Dendritic cell treated with granulocyte-macrophage colony-stimulating factor and Interleukin-4, amounts not matched to agents 40 ng/mL and 50 ng/mL, for 4 days (primary cell): ENCODE measurements at regions not wholly inside any gene's neighbourhood (a gene's known extent, or its start where the extent isn't known, plus 50 kb on each side); places are given as distances from the start of the nearest gene placed in this dataset.

Experiments
- H3K27ac Mint-ChIP-seq: one replicate; pipeline ENCODE4 v1.8.0; 2022; ENCODE audit warnings: mild to moderate bottlenecking, mixed read lengths
- H3K27me3 Mint-ChIP-seq: one replicate; pipeline ENCODE4 v1.8.0; 2022; ENCODE audit warnings: mild to moderate bottlenecking, mixed read lengths
- H3K36me3 Mint-ChIP-seq: one replicate; pipeline ENCODE4 v1.8.0; 2022; ENCODE audit warnings: low read depth, mixed read lengths
- H3K4me1 Mint-ChIP-seq: one replicate; pipeline ENCODE4 v1.8.0; 2022; ENCODE audit warnings: low read depth, mixed read lengths
- H3K4me3 Mint-ChIP-seq: one replicate; pipeline ENCODE4 v1.8.0; 2022; ENCODE audit warnings: mild to moderate bottlenecking, moderate library complexity, mixed read lengths
- H3K9me3 Mint-ChIP-seq: one replicate; pipeline ENCODE4 v1.8.0; 2022; ENCODE audit warnings: mixed read lengths
- intact Hi-C: fragments of 100-400 bp; cut with micrococcal nuclease; formaldehyde crosslinking; loops from one replicate; pipeline ENCODE4 v1.15.0; 2022

GRCh38 chr7:121810831-121811672 is 61.9 kb upstream of the PTPRZ1 start:
- peaks cover 34% of the 10 kb centered on the region for H3K9me3 Mint-ChIP-seq
- no peak overlapping the region for H3K27ac Mint-ChIP-seq
- no peaks in the 10 kb centered on the region for H3K27me3 Mint-ChIP-seq
- H3K4me3 Mint-ChIP-seq: no peak overlapping the region
- intact Hi-C loops: no loop called here
- no peaks in the 10 kb centered on the region for H3K4me1 Mint-ChIP-seq
- no peaks in the 10 kb centered on the region for H3K36me3 Mint-ChIP-seq

DNA sequence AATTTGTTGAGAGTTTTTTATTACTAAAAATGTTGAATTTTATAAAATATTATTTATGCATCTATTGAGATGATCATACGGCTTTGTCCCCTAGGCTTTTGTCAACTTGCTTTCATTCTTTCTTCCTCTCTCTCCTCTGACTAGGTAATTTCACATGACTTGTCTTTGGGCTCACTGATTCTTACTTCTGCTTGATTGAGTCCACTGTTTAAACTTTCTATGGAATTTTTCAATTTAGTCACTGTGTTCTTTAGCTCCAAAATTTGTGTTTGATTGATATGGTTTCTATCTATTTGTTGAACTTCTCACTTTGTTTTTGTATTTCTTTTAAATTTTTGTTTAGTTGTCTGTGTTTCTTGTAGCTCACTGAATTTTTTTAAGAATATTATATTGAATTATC is 65.9 kb upstream of the PTPRZ1 start:
- Mint-ChIP-seq H3K4me1 (no peaks in the 10 kb centered on the region), H3K9me3 (peaks cover 25% of the 10 kb centered on the region), H3K4me3 (no peak overlapping the region), H3K36me3 (no peaks in the 10 kb centered on the region), H3K27me3 (no peaks in the 10 kb centered on the region), H3K27ac (no peak overlapping the region)
- intact Hi-C loops: no loop called here

GRCh38 chr7:121803039-121803438 is 69.9 kb upstream of the PTPRZ1 start:
- H3K4me3 Mint-ChIP-seq: no peak overlapping the region
- H3K27ac Mint-ChIP-seq: no peak overlapping the region
- intact Hi-C loops: no loop called here
- peaks cover 14% of the 10 kb centered on the region for H3K9me3 Mint-ChIP-seq
- no peaks in the 10 kb centered on the region for H3K4me1 Mint-ChIP-seq
- no peaks in the 10 kb centered on the region for H3K36me3 Mint-ChIP-seq
- no peaks in the 10 kb centered on the region for H3K27me3 Mint-ChIP-seq

GRCh38 chr7:121800916-121801675 is 71.9 kb upstream of the PTPRZ1 start:
- Mint-ChIP-seq H3K4me3 (no peak overlapping the region), H3K9me3 (no peaks in the 10 kb centered on the region)
- intact Hi-C loops: no loop called here

GRCh38 chr7:121798896-121799295 is 74.1 kb upstream of the PTPRZ1 start:
- intact Hi-C loops: no loop called here
- Mint-ChIP-seq H3K27ac (no peak overlapping the region), H3K4me3 (no peak overlapping the region), H3K27me3 (no peaks in the 10 kb centered on the region), H3K9me3 (no peaks in the 10 kb centered on the region), H3K4me1 (no peaks in the 10 kb centered on the region), H3K36me3 (no peaks in the 10 kb centered on the region)

More at GRCh38 chr7:121800916-121801675, 71.9 kb upstream of the PTPRZ1 start:
- H3K4me1 Mint-ChIP-seq: no peaks in the 10 kb centered on the region
- H3K36me3 Mint-ChIP-seq: no peaks in the 10 kb centered on the region
- no peaks in the 10 kb centered on the region for H3K27me3 Mint-ChIP-seq
- no peak overlapping the region for H3K27ac Mint-ChIP-seq

GRCh38 chr7:121798453-121798840 is 74.5 kb upstream of the PTPRZ1 start:
- Mint-ChIP-seq H3K4me3 (no peak overlapping the region), H3K36me3 (no peaks in the 10 kb centered on the region), H3K9me3 (no peaks in the 10 kb centered on the region), H3K4me1 (no peaks in the 10 kb centered on the region), H3K27ac (no peak overlapping the region), H3K27me3 (no peaks in the 10 kb centered on the region)
- intact Hi-C loops: no loop called here

GRCh38 chr7:121797657-121798452 is 75.1 kb upstream of the PTPRZ1 start:
- no peaks in the 10 kb centered on the region for H3K9me3 Mint-ChIP-seq
- H3K27ac Mint-ChIP-seq: no peak overlapping the region
- H3K27me3 Mint-ChIP-seq: no peaks in the 10 kb centered on the region
- no peaks in the 10 kb centered on the region for H3K36me3 Mint-ChIP-seq
- H3K4me3 Mint-ChIP-seq: no peak overlapping the region
- intact Hi-C loops: no loop called here
- no peaks in the 10 kb centered on the region for H3K4me1 Mint-ChIP-seq

DNA sequence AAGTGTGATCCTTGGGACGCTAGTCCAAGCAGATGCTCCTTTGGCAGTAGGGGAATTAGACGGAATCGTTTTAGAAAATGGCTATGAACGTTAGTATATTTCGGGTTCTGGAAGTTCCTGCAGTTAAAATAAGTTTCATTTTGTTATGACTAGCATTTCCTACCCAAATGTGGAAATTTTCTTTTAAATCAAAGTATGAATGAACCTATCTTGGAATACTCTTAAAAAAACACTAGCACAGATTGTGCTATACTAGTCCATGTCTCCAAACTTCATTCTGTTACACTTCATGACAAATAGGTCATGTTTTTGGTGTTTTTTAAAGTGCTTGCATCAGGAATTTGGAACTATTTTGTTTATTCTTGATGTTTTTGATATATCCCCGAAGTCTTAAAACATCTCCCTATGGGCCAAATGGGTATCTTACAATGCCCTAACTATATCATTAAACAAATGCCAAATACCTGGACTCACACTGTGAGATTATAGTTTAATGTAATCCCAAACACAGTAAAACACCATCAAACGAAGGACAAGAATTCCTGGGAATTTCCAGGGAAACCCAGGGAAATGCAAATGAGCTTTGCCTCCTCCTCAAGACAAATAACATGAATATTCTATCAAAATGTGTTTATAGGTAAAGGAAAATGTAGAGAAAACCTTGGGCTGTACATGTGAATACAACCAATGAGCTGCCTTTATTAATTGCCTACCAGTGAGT is 75.9 kb upstream of the PTPRZ1 start:
- no peaks in the 10 kb centered on the region for H3K27me3 Mint-ChIP-seq
- intact Hi-C loops: no loop called here
- no peak overlapping the region for H3K4me3 Mint-ChIP-seq
- H3K36me3 Mint-ChIP-seq: no peaks in the 10 kb centered on the region
- H3K27ac Mint-ChIP-seq: no peak overlapping the region
- no peaks in the 10 kb centered on the region for H3K4me1 Mint-ChIP-seq
- H3K9me3 Mint-ChIP-seq: no peaks in the 10 kb centered on the region

- H3K27me3 Mint-ChIP-seq: no peaks in the 10 kb centered on the region
- H3K4me3 Mint-ChIP-seq: no peak overlapping the region
- H3K36me3 Mint-ChIP-seq: no peaks in the 10 kb centered on the region
- no peak overlapping the region for H3K27ac Mint-ChIP-seq
- H3K9me3 Mint-ChIP-seq: no peaks in the 10 kb centered on the region
- no peaks in the 10 kb centered on the region for H3K4me1 Mint-ChIP-seq
- intact Hi-C loops: no loop called here
Measured at GRCh38 chr7:121796381-121796780, 76.6 kb upstream of the PTPRZ1 start.

GRCh38 chr7:121795736-121796135 is 77.2 kb upstream of the PTPRZ1 start:
- peaks cover 2% of the 10 kb centered on the region for H3K9me3 Mint-ChIP-seq
- H3K4me3 Mint-ChIP-seq: no peak overlapping the region
- no peaks in the 10 kb centered on the region for H3K4me1 Mint-ChIP-seq
- H3K36me3 Mint-ChIP-seq: no peaks in the 10 kb centered on the region
- no peak overlapping the region for H3K27ac Mint-ChIP-seq
- intact Hi-C loops: no loop called here
- no peaks in the 10 kb centered on the region for H3K27me3 Mint-ChIP-seq

DNA sequence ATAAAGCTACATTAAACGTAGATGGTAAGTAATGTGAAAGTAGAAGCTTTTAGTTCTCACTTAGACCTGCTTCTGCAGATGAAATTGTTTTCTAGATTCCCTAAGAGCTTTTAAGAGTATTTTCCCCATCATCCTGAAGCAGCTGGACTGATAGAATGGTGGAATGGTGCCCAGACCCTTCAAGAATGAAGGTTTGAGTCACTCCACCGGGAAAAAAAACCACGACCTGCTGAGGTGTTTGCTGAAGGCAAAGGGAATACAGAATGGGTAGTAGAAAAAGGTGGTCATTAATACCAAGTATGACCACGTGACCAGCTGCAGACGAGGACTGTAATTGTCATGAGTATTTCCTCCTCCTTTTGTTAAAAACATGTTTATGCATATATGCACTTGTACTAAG is 79.2 kb upstream of the PTPRZ1 start:
- Mint-ChIP-seq H3K4me3 (no peak overlapping the region), H3K9me3 (peaks cover 9% of the 10 kb centered on the region), H3K27me3 (no peaks in the 10 kb centered on the region), H3K36me3 (no peaks in the 10 kb centered on the region), H3K27ac (no peak overlapping the region), H3K4me1 (no peaks in the 10 kb centered on the region)
- intact Hi-C loops: no loop called here

DNA sequence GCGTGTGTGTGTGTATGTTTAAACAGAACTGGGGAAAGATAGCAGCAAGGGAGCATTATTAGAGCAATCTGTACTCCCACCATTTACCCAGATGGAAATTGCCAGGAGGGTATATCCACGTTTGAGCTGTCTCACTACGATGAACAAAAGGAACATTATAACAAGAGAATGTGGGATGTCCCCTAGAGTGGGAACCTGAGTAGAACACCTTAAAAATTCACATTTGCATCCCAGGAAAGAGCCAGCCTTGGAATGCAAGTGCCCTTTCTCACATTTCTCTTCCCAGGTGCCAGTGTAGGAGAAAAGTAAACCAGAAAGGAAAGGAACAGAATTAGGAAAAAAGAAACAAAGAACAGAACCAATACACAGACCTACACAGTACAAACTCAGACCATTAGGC is 95.3 kb upstream of the PTPRZ1 start:
- H3K4me3 Mint-ChIP-seq: no peak overlapping the region
- H3K9me3 Mint-ChIP-seq: no peaks in the 10 kb centered on the region
- no peaks in the 10 kb centered on the region for H3K4me1 Mint-ChIP-seq
- no peaks in the 10 kb centered on the region for H3K36me3 Mint-ChIP-seq
- intact Hi-C loops: no loop called here
- H3K27me3 Mint-ChIP-seq: no peaks in the 10 kb centered on the region
- no peak overlapping the region for H3K27ac Mint-ChIP-seq

DNA sequence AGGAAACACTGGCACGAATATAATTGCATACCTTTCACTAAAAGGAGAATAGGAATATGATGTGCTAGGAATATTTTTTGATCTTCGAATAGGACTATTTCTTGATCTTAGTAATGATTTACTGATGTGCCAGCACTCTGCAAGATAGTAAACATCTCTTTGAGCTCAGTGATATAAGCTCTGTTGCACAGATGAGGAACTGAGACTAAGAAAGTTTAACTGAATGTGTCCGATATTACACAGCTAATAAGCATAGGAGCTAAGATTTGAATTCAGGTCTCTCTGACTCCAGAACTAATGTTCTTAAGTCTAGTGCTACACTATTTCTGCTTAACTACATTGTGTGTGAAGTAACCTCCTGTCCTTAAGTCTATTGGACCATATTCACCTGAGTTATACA is 98.4 kb upstream of the PTPRZ1 start:
- Mint-ChIP-seq H3K9me3 (no peaks in the 10 kb centered on the region), H3K27me3 (no peaks in the 10 kb centered on the region), H3K4me3 (no peak overlapping the region), H3K27ac (no peak overlapping the region), H3K36me3 (no peaks in the 10 kb centered on the region), H3K4me1 (no peaks in the 10 kb centered on the region)
- intact Hi-C loops: no loop called here
